Naive thymus-derived CD8-positive, alpha-beta T cell (primary cell): ENCODE measurements at regions not wholly inside any gene's neighbourhood (a gene's known extent, or its start where the extent isn't known, plus 50 kb on each side); places are given as distances from the start of the nearest gene placed in this dataset.

Experiments used
- ATAC-seq, 2 donors: fragments of 150-1000 bp; cut with Tn5 transposase in 1 of 2; sonication (Bioruptor Pico), chemical (Tn5 transposase) in 1 of 2; 1 replicate in 1 of 2; 2 replicates in 1 of 2; pipeline ENCODE4 v1.10.0; 2021; ENCODE audit warnings: mild to moderate bottlenecking in 2 of 2, moderate library complexity in 2 of 2
- POLR2A ChIA-PET: fragments of 350-600 bp; sonication (Branson Sonifier 250); formaldehyde crosslinking; loops from one replicate; lab custom pipeline; 2021; ENCODE audit warnings: antibody characterized with exemption; lab: Charles Lee
- DNase-seq, 10 donors: peaks; one replicate each; pipeline versions ENCODE4 v3.0.0 to v3.0.0-alpha.2; 2020 to 2022
- H3K27ac Mint-ChIP-seq, 10 donors: one replicate each; pipeline ENCODE4 v1.8.0; 2020 to 2022; ENCODE audit warnings: mild to moderate bottlenecking in 10 of 10, mixed read lengths in 10 of 10, moderate library complexity in 4 of 10, inconsistent platforms in 1 of 10
- H3K27me3 Mint-ChIP-seq, 5 donors: one replicate each; pipeline ENCODE4 v1.8.0; 2021 to 2022; ENCODE audit warnings: mixed read lengths in 5 of 5
- H3K36me3 Mint-ChIP-seq, 3 donors: one replicate each; pipeline ENCODE4 v1.8.0; 2020 to 2022; ENCODE audit warnings: mixed read lengths in 3 of 3, mild to moderate bottlenecking in 2 of 3, inconsistent platforms in 1 of 3
- H3K4me1 Mint-ChIP-seq, 4 donors: one replicate each; pipeline ENCODE4 v1.8.0; 2021 to 2022; ENCODE audit warnings: mixed read lengths in 4 of 4
- H3K4me3 Mint-ChIP-seq, 10 donors: one replicate each; pipeline ENCODE4 v1.8.0; 2020 to 2022; ENCODE audit warnings: mild to moderate bottlenecking in 10 of 10, mixed read lengths in 10 of 10, moderate library complexity in 6 of 10, inconsistent platforms in 1 of 10
- H3K9me3 Mint-ChIP-seq, 9 donors: one replicate each; pipeline ENCODE4 v1.8.0; 2020 to 2022; ENCODE audit warnings: mixed read lengths in 9 of 9, mild to moderate bottlenecking in 3 of 9, inconsistent platforms in 1 of 9, moderate library complexity in 1 of 9

GRCh38 chr3:194221336-194221735 is 85.4 kb downstream of the HES1 start:
- no peak for ATAC-seq
- H3K9me3 Mint-ChIP-seq = no peaks in the 10 kb centered on the region

GRCh38 chr3:194223951-194224350 is 88.0 kb downstream of the HES1 start:
- peaks cover 19 to 57% (median 37%) of the 10 kb centered on the region in 5 donors for H3K27me3 Mint-ChIP-seq
- no peak overlapping the region for H3K4me3 Mint-ChIP-seq
- H3K9me3 Mint-ChIP-seq = peaks cover 0 to 13% (median 3%) of the 10 kb centered on the region in 9 donors
- no peak for DNase-seq
- peaks cover 0 to 5% (median 5%) of the 10 kb centered on the region in 3 donors for H3K36me3 Mint-ChIP-seq
- peak overlapping the region in 2 of 10 donors; percentile 34 to 65 for H3K27ac Mint-ChIP-seq
- no peak for ATAC-seq
- peaks cover 4 to 10% (median 9%) of the 10 kb centered on the region in 4 donors for H3K4me1 Mint-ChIP-seq
- POLR2A ChIA-PET = no interaction called here

More at GRCh38 chr3:194221336-194221735, 85.4 kb downstream of the HES1 start:
- POLR2A ChIA-PET = no interaction called here
- Mint-ChIP-seq H3K27me3 (peaks cover 14 to 42% (median 28%) of the 10 kb centered on the region in 5 donors), H3K4me1 (peaks cover 4 to 10% (median 9%) of the 10 kb centered on the region in 4 donors), H3K27ac (no peak overlapping the region), H3K36me3 (no peaks in the 10 kb centered on the region), H3K4me3 (no peak overlapping the region)
- no peak for DNase-seq

GRCh38 chr3:194224471-194225417 is 88.8 kb downstream of the HES1 start:
- H3K4me3 Mint-ChIP-seq = no peak overlapping the region
- peak overlapping the region in 1 of 10 donors; percentile 65 for H3K27ac Mint-ChIP-seq
- H3K4me1 Mint-ChIP-seq = peaks cover 4 to 10% (median 9%) of the 10 kb centered on the region in 4 donors
- ATAC-seq (no peak), DNase-seq (no peak)
- H3K27me3 Mint-ChIP-seq = peaks cover 19 to 49% (median 40%) of the 10 kb centered on the region in 5 donors
- peaks cover 0 to 5% (median 5%) of the 10 kb centered on the region in 3 donors for H3K36me3 Mint-ChIP-seq
- H3K9me3 Mint-ChIP-seq = peaks cover 0 to 13% (median 3%) of the 10 kb centered on the region in 9 donors
- POLR2A ChIA-PET = no interaction called here

GRCh38 chr3:194225418-194225812 is 89.5 kb downstream of the HES1 start:
- H3K27ac Mint-ChIP-seq = no peak overlapping the region
- POLR2A ChIA-PET = no interaction called here
- H3K27me3 Mint-ChIP-seq = peaks cover 19 to 45% (median 37%) of the 10 kb centered on the region in 5 donors
- peaks cover 4 to 10% (median 9%) of the 10 kb centered on the region in 4 donors for H3K4me1 Mint-ChIP-seq
- ATAC-seq (no peak), DNase-seq (no peak)
- H3K4me3 Mint-ChIP-seq = no peak overlapping the region
- H3K9me3 Mint-ChIP-seq = peaks cover 0 to 13% (median 3%) of the 10 kb centered on the region in 9 donors
- H3K36me3 Mint-ChIP-seq = peaks cover 0 to 5% (median 5%) of the 10 kb centered on the region in 3 donors

- Mint-ChIP-seq H3K27me3 (peaks cover 19 to 45% (median 36%) of the 10 kb centered on the region in 5 donors), H3K27ac (no peak overlapping the region), H3K36me3 (peaks cover 0 to 5% (median 5%) of the 10 kb centered on the region in 3 donors), H3K9me3 (peaks cover 0 to 13% (median 3%) of the 10 kb centered on the region in 9 donors), H3K4me3 (no peak overlapping the region), H3K4me1 (peaks cover 4 to 10% (median 9%) of the 10 kb centered on the region in 4 donors)
- no peak for DNase-seq
- ATAC-seq = no peak
- POLR2A ChIA-PET = no interaction called here
These were observed 90.2 kb downstream of the HES1 start for GRCh38 chr3:194225988-194226663.

- peaks cover 6 to 25% (median 10%) of the 10 kb centered on the region in 5 donors for H3K27me3 Mint-ChIP-seq
- H3K36me3 Mint-ChIP-seq = peaks cover 0 to 9% (median under 1%) of the 10 kb centered on the region in 3 donors
- peaks cover 0 to 13% (median 5%) of the 10 kb centered on the region in 9 donors for H3K9me3 Mint-ChIP-seq
- no peak overlapping the region for H3K27ac Mint-ChIP-seq
- POLR2A ChIA-PET = no interaction called here
- H3K4me1 Mint-ChIP-seq = peaks cover 0 to 4% (median 0%) of the 10 kb centered on the region in 4 donors
- DNase-seq (no peak), ATAC-seq (no peak)
- H3K4me3 Mint-ChIP-seq = no peak overlapping the region
These were observed 96.2 kb downstream of the HES1 start for GRCh38 chr3:194231929-194232832.

- ATAC-seq (no peak), DNase-seq (no peak)
- Mint-ChIP-seq H3K27me3 (peaks cover under 1 to 24% (median 8%) of the 10 kb centered on the region in 5 donors), H3K4me1 (peaks cover 0 to 4% (median 0%) of the 10 kb centered on the region in 4 donors), H3K36me3 (peaks cover 0 to 11% (median 2%) of the 10 kb centered on the region in 3 donors), H3K4me3 (no peak overlapping the region), H3K9me3 (peaks cover 0 to 12% (median 5%) of the 10 kb centered on the region in 9 donors), H3K27ac (no peak overlapping the region)
- POLR2A ChIA-PET = no interaction called here
These were observed 97.2 kb downstream of the HES1 start for GRCh38 chr3:194233150-194233549.

GRCh38 chr3:194235160-194235559 is 99.2 kb downstream of the HES1 start:
- POLR2A ChIA-PET = no interaction called here
- Mint-ChIP-seq H3K9me3 (peaks cover 0 to 12% (median 4%) of the 10 kb centered on the region in 9 donors), H3K4me3 (no peak overlapping the region), H3K27me3 (peaks cover 0 to 18% (median 8%) of the 10 kb centered on the region in 5 donors), H3K27ac (no peak overlapping the region), H3K36me3 (peaks cover 0 to 11% (median 2%) of the 10 kb centered on the region in 3 donors), H3K4me1 (peaks cover 0 to 4% (median 0%) of the 10 kb centered on the region in 4 donors)
- ATAC-seq (no peak), DNase-seq (no peak)

GRCh38 chr3:194237110-194237509 is 101.2 kb downstream of the HES1 start:
- Mint-ChIP-seq H3K27me3 (peaks cover 0 to 13% (median 7%) of the 10 kb centered on the region in 5 donors), H3K9me3 (peaks cover 0 to 12% (median 4%) of the 10 kb centered on the region in 9 donors), H3K4me1 (peaks cover 0 to 4% (median 0%) of the 10 kb centered on the region in 4 donors), H3K4me3 (no peak overlapping the region), H3K36me3 (peaks cover 0 to 11% (median 2%) of the 10 kb centered on the region in 3 donors), H3K27ac (no peak overlapping the region)
- ATAC-seq (no peak), DNase-seq (no peak)
- POLR2A ChIA-PET = no interaction called here

GRCh38 chr3:194240766-194241165 is 104.8 kb downstream of the HES1 start:
- Mint-ChIP-seq H3K36me3 (peaks cover 0 to 11% (median 2%) of the 10 kb centered on the region in 3 donors), H3K4me3 (no peak overlapping the region), H3K27me3 (peaks cover 0 to 8% (median 4%) of the 10 kb centered on the region in 5 donors), H3K27ac (no peak overlapping the region), H3K4me1 (peaks cover 0 to 2% (median 0%) of the 10 kb centered on the region in 4 donors), H3K9me3 (peaks cover 0 to 12% (median 4%) of the 10 kb centered on the region in 9 donors)
- ATAC-seq (no peak), DNase-seq (no peak)
- POLR2A ChIA-PET = no interaction called here

GRCh38 chr3:194243172-194243837 is 107.4 kb downstream of the HES1 start:
- ATAC-seq = no peak
- Mint-ChIP-seq H3K36me3 (no peaks in the 10 kb centered on the region), H3K9me3 (no peaks in the 10 kb centered on the region), H3K4me1 (no peaks in the 10 kb centered on the region), H3K27ac (no peak overlapping the region), H3K4me3 (no peak overlapping the region), H3K27me3 (peaks cover 0 to 3% (median 0%) of the 10 kb centered on the region in 5 donors)
- DNase-seq = no peak
- POLR2A ChIA-PET = no interaction called here
